Glutamatergic neuron (in vitro differentiated cells): ENCODE measurements at regions not wholly inside any gene's neighbourhood (a gene's known extent, or its start where the extent isn't known, plus 50 kb on each side); places are given as distances from the start of the nearest gene placed in this dataset.

Source experiments
- DNase-seq: peaks from one replicate; pipeline ENCODE4 v3.0.0; 2022
- H3K27ac Mint-ChIP-seq: one replicate; pipeline ENCODE4 v1.8.0; 2020; ENCODE audit warnings: mild to moderate bottlenecking, mixed read lengths, inconsistent platforms; ENCODE audit not compliant: unreplicated experiment
- H3K27me3 Mint-ChIP-seq: one replicate; pipeline ENCODE4 v1.8.0; 2020; ENCODE audit warnings: mild to moderate bottlenecking, moderate library complexity, mixed read lengths, inconsistent platforms; ENCODE audit not compliant: unreplicated experiment
- H3K36me3 Mint-ChIP-seq: one replicate; pipeline ENCODE4 v1.8.0; 2020; ENCODE audit warnings: mild to moderate bottlenecking, mixed read lengths, inconsistent platforms; ENCODE audit not compliant: unreplicated experiment
- H3K4me1 Mint-ChIP-seq: one replicate; pipeline ENCODE4 v1.8.0; 2020; ENCODE audit warnings: mild to moderate bottlenecking, low read depth, mixed read lengths, inconsistent platforms; ENCODE audit not compliant: unreplicated experiment
- H3K4me3 Mint-ChIP-seq: one replicate; pipeline ENCODE4 v1.8.0; 2020; ENCODE audit warnings: mild to moderate bottlenecking, mixed read lengths, inconsistent platforms; ENCODE audit not compliant: unreplicated experiment
- H3K9me3 Mint-ChIP-seq: one replicate; pipeline ENCODE4 v1.8.0; 2020; ENCODE audit warnings: mild to moderate bottlenecking, moderate library complexity, mixed read lengths, inconsistent platforms; ENCODE audit not compliant: unreplicated experiment
- TF ChIP-seq, protein P1 (sequence below): fragments of 200-600 bp; sonication (generic); IDR thresholded peaks from one replicate; pipeline ENCODE4 v1.5.0; 2021; ENCODE audit not compliant: partially characterized antibody, unreplicated experiment

DNA sequence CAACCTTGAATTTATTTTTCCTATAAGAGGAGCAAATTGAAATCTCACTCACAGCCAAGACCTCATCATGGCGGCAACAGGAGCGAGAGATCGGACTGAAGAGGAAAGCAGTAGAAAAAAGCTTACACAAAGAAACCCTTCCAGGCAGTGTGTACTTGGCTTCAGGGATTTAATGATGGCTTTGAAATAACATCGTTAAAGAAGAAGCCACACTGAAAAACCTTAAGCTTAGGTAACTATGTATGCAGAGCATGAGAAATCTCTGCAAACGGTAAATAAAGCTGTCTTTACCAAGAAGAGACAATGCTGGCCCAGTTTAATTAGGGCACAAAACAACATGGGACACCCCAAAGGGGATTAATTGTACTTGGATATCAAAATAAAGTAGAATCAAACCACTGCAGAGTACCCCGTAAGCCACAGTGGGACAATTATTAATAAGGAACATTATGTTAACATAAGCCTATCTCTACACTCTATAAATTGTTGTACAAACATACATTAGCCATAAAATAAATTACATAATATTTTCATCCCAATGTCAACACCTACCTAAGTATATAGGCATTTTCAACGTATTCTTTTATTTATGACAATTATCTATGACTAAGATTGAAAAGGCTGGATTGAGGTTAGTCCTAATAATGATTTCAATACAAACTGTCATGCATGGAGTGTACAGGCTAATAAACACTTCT is 360.2 kb upstream of the CHRM3 start:
- Mint-ChIP-seq H3K27me3 (no peaks in the 10 kb centered on the region), H3K36me3 (no peaks in the 10 kb centered on the region), H3K4me1 (no peaks in the 10 kb centered on the region), H3K27ac (no peak overlapping the region), H3K9me3 (no peaks in the 10 kb centered on the region), H3K4me3 (no peak overlapping the region)
- TF ChIP-seq, protein P1, sequence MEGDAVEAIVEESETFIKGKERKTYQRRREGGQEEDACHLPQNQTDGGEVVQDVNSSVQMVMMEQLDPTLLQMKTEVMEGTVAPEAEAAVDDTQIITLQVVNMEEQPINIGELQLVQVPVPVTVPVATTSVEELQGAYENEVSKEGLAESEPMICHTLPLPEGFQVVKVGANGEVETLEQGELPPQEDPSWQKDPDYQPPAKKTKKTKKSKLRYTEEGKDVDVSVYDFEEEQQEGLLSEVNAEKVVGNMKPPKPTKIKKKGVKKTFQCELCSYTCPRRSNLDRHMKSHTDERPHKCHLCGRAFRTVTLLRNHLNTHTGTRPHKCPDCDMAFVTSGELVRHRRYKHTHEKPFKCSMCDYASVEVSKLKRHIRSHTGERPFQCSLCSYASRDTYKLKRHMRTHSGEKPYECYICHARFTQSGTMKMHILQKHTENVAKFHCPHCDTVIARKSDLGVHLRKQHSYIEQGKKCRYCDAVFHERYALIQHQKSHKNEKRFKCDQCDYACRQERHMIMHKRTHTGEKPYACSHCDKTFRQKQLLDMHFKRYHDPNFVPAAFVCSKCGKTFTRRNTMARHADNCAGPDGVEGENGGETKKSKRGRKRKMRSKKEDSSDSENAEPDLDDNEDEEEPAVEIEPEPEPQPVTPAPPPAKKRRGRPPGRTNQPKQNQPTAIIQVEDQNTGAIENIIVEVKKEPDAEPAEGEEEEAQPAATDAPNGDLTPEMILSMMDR: no peak
- no peak for DNase-seq

DNA sequence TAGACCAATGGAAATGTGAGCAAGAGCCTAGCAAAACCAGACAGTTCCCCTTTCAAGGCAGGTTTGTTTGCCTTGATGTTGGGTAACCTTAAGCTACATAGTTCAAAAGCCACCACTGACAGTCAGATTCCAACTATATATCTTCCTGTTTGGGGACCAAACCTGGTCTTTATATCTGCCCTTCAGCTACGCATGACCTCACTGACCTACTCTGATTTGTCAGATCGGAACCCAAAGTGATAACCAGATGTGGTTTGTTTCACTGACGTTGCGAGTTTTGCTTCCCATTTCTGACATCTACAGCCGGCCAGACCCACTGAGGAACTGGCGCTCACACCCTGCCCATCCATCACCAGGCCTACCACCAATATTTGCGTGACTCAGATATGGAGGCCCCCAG is 361.1 kb upstream of the CHRM3 start:
- Mint-ChIP-seq H3K4me1 (no peaks in the 10 kb centered on the region), H3K27me3 (no peaks in the 10 kb centered on the region), H3K36me3 (no peaks in the 10 kb centered on the region), H3K4me3 (no peak overlapping the region), H3K9me3 (no peaks in the 10 kb centered on the region), H3K27ac (no peak overlapping the region)
- TF ChIP-seq, protein P1: no peak
- DNase-seq: no peak

DNA sequence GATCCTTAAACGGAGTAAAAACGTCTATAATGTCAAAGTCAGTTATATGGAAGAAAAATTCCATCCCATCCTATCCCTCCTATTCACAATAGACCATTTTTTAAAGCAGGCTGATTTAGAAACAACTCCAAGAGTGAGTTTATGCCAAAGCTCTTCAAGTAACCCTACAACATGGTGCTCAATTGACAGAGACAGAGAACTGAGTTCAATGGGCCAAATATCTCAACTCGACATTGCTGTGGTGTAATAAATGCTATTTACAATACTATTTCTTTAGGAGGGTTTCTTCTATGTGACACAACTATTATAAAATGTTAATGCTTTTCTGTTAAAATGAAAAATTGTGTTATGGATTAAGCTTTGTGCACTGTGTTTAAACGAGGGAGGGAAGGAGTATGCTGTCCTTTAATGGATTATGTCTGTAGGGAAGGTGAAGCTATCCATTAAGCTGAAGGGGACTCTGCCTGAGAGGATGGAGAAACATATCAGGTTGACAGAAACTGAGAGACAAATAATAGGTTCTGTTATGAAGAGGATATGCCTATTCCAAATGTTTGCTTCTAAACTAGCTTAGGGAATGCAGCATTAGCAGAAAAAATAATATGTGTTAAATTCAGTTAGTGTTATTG is 362.5 kb upstream of the CHRM3 start:
- H3K9me3 Mint-ChIP-seq: no peaks in the 10 kb centered on the region
- no peaks in the 10 kb centered on the region for H3K36me3 Mint-ChIP-seq
- TF ChIP-seq, protein P1: no peak
- no peaks in the 10 kb centered on the region for H3K4me1 Mint-ChIP-seq
- no peak overlapping the region for H3K27ac Mint-ChIP-seq
- no peak for DNase-seq
- no peaks in the 10 kb centered on the region for H3K27me3 Mint-ChIP-seq
- H3K4me3 Mint-ChIP-seq: no peak overlapping the region

DNA sequence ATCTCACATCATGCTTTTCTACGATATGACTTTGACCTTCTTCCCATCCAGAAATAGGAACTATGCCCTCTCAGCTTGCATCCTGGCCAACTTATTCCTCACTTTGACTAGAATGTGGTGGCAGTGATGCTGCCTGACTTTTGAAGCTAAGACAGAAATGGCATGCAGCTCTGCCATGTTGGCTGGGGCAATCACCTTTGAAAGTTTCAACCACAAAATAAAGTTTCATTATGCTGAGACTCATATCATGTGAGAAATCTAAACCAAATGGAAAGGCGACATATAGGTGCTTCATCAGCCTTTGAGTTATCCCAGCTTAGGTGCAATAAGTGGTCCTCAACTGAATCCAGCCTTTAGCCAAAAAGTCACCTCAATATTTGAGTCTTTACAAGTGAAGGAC is 370.0 kb upstream of the CHRM3 start:
- Mint-ChIP-seq H3K27me3 (no peaks in the 10 kb centered on the region), H3K27ac (no peak overlapping the region), H3K9me3 (no peaks in the 10 kb centered on the region), H3K4me1 (no peaks in the 10 kb centered on the region), H3K4me3 (no peak overlapping the region), H3K36me3 (no peaks in the 10 kb centered on the region)
- DNase-seq: no peak
- TF ChIP-seq, protein P1: no peak

DNA sequence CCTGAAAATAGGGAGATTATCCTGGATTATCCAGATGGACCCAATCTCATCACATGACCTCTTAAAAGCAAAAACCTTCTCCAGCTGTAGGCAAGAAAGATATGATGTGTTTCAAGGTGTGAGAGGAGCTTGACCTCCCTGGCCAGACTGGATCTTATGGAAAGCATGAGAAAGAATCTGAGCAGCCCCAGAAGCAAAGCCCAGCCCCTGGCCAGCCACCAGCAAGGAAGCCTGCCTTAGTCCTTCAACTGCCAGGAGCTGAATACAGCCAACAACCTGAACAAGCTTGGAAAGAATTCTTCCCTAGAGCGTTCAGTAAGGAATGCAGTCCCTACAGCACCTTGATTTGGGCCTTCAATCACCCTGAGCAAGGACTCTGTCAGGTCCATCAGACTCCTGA is 375.0 kb upstream of the CHRM3 start:
- Mint-ChIP-seq H3K4me3 (no peak overlapping the region), H3K27ac (no peak overlapping the region), H3K9me3 (no peaks in the 10 kb centered on the region), H3K36me3 (no peaks in the 10 kb centered on the region), H3K4me1 (no peaks in the 10 kb centered on the region), H3K27me3 (no peaks in the 10 kb centered on the region)
- TF ChIP-seq, protein P1: no peak
- no peak for DNase-seq
